GM18873 (cell line): ENCODE measurements at regions not wholly inside any gene's neighbourhood (a gene's known extent, or its start where the extent isn't known, plus 50 kb on each side); places are given as distances from the start of the nearest gene placed in this dataset.

ENCODE experiments used
- ATAC-seq: cut with Tn5 transposase; IDR thresholded peaks from one replicate; pipeline ENCODE4 v1.9.1; 2021; ENCODE audit warnings: mild to moderate bottlenecking, moderate library complexity, moderate number of reproducible peaks; ENCODE audit not compliant: unreplicated experiment, low FRiP score

DNA sequence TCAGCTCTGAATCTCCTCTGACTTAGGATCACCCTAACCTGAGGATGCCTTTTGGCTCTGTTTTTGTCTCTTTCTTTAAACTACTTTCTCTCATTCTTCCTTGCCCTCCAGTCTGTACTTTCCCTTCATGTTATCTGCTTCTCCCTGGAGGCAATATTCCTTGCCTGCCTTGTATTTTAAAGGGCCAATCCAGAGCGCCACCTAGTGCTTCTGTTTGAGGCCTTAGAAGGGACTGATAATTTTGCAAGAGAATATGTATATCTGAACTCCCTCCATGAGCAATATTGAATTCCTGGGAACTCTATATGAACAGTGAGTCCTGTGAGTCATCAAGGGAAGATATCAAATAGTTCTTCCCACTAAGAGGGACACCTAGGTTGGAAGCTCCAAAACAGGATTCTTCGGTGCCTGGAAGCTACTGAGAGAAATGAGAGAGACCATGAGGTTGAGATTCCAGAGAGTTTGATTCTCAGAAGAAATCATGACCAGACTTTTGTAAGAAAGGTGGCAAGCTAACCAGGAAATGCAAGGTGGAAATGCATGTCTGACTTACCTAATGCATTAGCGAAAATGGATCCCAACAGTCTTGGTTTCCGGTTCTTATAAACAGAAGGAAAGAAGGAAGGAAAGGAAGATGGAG lies 203.8 kb upstream of the CD96 start:
- ATAC-seq: no peak

DNA sequence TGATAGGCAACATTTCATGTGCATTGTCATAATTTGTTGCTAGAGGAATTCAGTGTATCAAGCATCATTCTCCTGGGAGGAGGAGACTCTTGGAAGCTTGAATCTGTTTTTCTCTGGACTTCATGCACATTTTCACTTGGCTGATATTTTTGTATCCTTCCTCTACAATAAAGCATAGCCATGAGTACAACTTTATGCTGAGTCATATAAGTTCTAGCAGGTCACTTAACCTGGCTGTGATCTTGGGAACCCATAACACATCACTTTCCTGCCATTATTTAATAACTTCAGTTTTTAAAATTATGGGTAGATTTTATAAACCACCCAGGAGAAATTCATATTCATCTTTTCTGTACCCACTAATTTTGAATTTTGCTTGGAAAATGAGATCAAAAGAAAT lies 203.0 kb upstream of the CD96 start:
- no peak for ATAC-seq

DNA sequence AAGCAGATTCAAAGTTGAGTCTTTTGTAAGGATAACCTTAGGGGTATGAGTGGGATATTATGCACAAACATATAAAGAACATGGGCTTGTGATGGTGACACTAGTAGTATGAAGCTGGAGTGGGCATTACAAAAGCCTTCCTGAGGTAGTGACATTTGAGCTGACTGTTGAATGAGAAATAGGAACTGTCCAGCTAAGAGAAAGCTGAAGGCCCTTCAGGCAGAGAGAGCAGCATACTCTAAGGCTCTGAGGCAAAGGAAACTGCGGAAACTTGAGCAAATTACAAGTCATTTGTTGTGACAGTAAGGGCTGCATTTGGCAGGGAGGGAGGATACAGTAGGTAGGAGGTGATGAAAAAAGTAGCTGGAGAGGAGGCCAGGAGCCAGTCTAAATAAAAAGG lies 190.7 kb upstream of the CD96 start:
- no peak for ATAC-seq

DNA sequence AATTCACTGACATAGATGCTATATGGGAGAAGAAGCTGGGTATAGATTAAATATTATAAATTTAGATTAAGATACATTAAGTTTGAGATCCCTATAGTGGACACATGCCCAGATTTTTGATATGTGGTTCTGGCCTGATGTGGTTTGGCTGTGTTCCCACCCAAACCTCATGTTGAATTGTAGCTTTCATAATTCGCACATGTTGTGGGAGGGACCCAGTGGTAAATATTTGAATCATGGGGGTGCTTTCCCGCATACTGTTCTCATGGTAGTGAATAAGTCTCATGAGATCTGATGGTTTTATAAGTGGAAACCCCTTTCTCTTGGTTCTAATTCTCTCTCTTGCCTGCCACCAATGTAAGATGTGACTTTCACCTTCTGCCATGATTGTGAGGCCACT lies 189.4 kb upstream of the CD96 start:
- ATAC-seq: no peak

DNA sequence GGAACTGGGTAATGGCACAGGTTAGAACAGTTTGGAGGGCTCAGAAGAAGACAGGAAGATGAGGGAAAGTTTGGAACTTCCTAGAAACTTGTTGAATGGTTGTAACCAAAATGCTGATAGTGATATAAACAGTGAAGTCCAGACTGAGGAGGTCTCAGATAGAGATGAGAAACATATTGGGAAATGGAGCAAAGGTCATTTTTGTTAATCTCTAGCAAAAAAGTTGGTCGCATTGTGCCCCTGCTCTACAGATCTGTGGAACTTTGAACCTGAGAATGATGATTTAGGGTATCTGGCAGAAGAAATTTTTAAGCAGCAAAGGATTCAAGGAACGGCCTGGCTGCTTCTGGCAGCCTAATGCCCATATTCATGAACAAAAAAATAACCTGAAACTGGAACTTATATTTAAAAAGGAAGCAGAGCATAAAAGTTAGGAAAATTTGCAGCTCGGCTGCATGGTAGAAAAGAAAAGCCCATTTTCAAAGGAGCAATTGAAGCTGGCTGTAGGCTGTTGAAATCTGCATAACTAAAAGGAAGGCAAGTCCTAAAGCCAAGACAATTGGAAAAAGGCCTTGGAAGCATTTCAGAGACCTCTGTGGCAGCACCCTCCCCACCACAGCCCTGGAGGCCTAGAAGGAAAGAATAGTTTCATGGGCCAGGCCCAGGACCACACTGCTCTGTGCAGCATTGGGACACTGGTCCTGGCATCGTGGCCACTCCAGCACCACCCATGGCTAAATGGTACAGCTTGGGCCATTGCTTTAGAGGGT lies 182.6 kb upstream of the CD96 start:
- ATAC-seq: no peak

DNA sequence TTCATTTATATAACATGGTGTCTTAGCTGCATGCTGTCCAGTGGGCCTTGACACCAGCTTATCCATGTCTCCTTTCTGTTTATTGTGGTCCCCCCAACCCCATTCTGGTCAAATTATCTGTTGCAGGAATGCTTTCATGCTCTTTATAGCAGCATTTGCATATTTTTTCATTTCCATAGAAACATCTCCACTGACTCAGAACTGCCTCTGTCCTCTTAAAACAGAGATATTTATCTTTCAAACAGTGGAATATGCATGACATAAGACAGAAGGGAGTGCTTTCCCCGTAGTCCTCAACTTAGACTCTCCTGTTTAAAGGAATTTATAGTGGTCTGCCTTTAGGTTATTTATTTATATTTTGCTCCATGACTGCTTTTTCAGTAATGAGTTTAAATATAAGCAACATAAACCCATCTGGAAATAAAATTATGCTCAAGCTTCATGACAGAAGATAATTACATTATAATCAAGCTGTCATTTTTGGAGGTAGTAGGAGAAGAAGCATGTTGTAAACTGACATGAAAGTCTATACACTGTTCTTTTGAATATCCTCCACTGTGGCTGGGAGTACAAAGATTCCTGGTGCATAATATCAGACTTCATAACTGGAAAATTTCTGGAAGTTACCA lies 179.5 kb upstream of the CD96 start:
- ATAC-seq: no peak

DNA sequence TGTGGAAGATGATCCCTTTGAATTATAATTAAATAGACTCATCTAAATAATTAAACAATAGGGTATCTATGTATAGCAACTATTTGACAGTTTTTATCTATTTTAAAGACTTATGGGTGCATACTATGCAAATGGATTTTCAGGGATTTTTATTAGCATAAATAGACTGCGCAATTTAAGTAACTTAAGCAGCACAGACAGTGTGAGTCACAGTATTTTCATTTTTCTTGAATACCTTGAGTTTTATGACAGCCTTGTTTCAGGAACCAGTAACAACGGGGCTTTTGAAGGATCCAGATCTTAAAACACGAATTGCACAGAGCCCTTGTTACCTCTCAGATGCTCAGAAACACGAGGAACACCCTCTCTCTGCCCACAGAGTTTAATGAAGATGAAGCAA lies 175.5 kb upstream of the CD96 start:
- no peak for ATAC-seq

DNA sequence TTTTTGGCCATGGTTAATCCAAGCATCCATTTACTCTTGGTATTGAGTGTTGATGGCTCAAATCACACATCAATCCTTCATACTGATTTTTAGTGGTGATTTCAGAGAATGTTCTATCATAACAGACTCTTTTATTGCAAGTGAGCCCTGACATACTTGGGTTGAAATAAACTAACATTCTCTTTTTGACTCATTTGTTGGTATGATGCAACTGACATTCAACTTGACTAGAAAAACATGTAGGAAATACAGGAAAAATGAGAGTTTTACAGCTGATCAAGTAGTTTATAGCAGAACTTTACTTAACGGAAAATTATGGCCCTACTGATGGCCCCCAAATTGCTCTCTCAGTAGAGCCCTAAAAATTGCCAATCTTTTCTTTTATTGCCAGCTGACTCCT lies 173.9 kb upstream of the CD96 start:
- no peak for ATAC-seq

DNA sequence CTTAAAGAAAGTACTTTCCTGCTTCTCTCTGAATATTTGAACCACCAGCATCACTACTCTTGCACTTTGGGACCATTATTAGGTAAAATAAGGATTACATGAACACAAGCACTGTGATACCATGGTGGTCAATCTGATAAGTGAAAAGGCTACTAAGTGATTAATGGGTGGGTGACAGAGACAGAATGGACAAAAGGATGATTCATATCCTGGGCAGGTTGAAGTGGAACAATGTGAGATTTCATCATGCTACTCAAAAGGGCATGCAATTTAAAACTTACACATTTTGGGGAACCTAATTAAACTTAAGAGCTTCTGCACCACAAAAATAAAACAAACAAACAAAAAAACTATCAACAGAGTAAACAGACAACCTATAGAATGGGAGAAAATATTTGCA lies 172.0 kb upstream of the CD96 start:
- ATAC-seq: no peak

DNA sequence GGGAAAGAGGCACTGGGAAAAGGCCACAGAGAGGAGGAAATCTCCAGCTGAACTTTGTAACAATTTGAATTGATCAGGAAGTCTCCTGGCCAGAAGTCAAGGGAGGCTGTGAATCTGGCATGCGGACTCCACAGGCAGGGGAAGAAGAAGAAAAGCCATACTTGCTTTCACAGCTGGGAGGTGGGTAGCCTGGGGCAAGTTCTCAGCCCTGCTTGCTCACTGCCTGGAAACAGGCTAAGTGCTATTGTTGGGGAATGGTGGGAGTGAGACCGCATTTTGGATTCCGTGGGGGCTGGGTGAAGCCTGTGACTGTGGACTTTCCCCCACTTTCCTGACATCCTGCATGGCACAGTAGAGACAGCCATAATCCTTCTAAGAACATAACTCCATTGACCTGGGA lies 168.8 kb upstream of the CD96 start:
- no peak for ATAC-seq

DNA sequence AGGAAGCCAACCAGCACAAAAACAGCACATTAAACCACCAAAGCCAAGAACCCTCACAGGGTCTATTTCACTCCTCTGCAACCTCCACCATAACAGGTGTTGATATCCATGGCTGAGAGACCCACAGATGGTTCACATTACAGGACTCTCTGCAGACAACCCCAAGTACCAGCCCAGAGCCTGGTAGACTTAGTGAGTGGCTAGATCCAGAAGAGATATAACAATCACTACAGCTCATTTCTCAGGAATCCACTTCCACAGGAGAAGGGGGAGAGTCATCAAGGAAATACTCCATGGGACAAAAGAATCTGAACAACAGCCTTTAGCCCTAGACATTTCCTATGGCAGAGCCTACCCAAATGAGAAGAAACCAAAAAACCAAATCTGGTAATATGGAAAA lies 168.1 kb upstream of the CD96 start:
- ATAC-seq: no peak

DNA sequence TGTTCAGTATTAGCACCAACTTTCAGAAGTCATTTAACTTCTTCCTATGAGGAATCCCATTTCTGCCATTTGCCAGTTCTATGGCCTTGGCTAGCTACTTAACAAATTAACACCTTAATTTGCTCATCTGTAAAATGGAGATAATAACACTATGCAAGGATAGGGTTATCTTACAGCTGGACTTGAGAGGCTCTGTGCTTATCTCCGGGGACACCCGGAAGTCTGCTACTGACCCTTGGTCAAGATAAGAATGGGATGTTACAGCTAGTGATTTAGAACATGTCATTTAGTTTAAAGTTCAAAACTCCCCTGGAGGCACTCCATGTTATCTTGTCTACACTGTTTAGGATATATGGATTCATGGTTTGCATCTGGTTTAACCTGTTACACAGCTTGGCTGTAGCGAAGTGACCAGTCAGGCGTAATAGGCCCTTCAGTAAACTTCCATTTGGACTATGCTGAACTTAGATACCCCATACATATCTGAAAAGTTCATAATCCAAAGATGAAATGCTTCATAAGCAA lies 156.0 kb upstream of the CD96 start:
- ATAC-seq: no peak

DNA sequence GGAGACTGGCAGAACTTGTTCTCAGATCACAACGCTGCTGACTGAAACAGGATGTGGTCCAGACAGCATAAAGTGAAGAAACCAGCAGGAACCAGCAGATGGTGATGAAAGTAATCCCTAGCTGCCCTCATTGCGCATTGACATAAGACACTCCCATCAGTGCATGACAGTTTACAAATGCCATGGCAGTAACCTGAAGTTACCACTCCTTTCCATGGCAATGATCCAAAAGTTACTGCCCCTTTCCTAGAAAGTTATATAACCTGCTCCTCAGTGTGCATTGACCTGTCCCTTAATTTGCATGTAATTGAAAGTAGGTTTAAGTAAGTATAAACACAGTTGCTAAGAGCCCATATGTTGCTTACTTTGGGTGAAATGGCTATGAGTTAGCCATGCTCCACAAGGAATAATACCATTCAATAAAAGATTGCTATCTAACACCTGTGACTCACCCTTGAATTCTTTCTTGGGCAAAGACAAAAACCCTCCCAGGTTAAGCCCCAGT lies 149.1 kb upstream of the CD96 start:
- ATAC-seq: no peak

DNA sequence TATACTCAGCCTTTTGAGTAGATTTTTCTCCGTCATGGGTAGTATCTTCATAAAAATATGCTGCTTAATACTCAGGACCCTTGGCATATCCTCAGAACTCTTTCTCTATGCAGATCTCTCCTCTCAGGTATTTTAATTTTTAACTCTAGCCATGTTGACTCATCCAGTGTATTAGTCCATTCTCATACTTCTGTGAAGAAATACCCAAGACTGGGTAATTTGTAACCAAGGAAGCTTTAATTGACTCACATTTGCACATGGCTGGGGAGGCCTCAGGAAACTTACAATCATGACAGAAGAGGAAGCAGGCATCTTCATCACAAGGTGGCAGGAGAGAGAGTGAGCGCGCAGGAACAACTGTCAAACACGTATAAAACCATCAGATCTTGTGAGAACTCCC lies 129.3 kb upstream of the CD96 start:
- no peak for ATAC-seq

DNA sequence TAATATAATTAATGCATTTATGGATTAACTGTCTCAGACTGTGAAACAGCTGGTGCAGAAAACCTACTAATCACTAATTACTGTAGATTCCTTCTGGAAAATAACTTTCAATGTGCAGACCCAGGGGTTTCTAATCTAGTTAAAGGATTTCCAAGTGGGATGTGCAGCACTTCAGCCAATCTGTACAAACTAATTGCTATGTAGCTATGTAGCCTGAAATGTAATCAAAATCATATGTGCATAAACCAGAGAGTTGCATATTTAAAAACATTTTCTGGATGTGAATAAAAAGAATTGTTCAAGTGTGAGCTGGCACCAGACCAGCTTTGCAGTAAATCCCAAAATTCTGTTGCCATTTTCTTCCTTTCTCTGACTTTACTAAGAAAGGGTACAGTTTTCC lies 127.5 kb upstream of the CD96 start:
- ATAC-seq: no peak

DNA sequence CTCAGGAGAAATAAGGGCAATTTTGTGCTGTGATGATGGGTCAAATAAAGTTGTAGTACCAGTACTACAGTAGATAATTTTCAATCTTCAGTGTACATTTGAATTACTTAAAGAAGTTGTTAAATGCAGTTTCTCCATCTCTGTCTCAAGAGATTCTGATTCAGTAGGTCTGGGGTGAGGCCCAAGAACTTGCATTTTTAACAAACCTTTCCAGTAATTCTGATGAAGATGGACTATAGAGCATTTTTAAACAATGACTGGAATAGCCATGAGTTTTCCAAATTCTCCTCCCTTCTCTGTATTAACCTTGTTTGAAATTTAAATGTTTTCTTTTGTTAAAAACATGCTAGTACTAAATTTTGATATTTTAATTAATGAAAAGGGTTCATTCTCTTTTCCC lies 127.0 kb upstream of the CD96 start:
- ATAC-seq: no peak

DNA sequence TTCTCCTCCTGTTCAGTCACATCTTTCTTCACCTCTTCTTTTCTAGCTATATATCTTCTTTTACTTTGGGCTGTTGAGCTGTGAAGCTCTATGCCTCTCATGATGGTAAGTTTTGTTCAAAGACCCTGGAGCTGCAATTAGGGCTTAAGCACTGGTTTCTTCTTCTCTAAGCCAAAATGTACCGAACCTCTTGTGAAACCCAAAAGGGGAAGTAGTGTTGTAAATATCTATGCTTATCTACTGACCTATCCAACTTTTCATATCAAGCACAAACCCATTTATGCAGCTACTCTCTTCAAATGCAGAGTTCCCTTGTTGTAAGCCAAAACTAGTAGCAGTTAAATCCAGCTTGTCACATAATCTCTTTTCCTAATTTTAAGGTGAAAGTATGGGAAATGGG lies 123.6 kb upstream of the CD96 start:
- no peak for ATAC-seq

DNA sequence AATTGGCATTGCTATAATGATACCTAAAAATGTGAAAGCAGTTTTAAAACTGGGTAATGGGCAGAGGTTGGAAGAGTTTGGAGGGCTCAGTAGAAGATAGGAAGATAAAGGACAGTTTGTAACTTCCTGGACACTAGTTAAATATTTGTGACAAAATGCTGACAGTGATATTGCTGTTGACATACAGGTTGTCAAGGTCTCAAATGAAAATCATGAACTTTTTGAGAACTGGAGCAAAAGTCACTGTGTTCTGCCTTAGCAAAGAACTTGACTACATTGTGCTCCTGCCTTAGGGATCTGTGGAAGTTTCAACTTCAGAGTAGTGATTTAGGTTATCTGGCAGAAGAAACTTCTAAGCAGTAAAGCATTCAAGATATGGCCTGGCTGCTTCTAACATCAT lies 113.7 kb upstream of the CD96 start:
- ATAC-seq: no peak

DNA sequence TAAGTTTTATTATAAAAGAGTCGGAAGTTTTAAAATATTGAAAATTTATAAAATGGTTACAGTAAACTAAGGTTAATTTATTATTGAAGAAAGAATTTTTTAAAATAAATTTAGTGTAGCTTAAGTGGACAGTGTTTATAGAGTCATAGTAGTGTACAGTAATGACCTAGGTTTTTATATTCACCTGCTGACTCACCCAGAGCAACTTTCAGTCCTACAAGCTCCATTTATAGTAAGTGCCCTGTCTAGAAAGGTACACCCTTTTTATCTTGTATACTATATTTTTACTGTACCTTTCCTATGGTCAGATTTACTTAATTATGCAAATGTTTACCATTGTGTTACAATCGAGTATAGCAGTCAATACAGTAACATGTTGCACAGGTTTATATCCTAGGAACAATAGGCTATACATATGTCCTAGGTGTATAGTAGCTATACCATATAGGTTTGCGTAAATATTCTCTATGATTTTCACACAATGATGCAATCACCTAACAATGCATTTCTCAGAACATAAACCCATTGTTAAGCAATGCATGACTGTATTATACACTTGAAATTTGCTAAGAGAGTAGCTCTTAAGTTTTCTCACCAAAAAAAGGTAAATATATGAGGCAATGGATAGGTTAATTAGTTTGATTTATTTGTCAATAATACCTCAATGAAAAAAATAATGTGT lies 106.9 kb upstream of the CD96 start:
- no peak for ATAC-seq

DNA sequence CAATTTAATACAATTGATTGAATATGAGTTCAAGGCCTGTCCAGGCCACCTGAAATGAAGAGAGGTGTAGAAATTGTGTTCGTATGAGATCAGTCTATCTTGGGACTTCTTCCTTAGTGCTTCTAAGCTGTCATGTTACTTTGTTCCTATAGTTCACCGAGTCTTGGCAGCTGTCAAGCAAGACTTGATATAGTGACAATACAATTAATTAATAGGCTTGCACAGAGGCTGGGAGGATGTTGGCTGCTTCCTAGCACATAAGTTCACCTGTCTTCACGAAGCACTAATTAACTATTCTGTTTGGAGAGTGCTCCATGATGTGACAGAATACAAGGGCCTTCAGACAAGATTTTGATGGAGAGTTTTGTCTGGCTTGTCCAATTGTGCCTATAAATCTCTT lies 103.7 kb upstream of the CD96 start:
- ATAC-seq: no peak

DNA sequence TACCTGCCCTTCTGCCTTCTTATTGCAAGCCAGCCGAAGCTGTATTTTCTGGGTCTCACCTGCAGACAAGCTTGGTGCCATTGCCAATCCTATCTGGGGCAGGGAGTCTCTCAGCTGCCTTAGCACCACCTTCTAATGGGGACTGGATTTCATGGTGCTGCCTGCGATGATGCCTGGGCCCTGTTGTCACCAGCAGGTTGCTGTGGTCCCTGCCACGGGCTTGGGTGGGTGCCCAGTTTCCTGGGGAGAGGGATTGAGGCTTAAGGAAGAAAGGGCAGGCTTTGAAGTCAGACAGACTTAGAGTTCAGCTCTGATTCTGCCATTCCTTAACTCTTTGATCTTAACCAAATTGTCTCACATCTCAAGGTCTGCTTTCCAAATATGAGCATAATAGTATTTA lies 87.4 kb upstream of the CD96 start:
- no peak for ATAC-seq
